Activated T-cell treated with anti-CD3 and anti-CD28 coated beads for 24 hours (primary cell): ENCODE measurements at regions not wholly inside any gene's neighbourhood (a gene's known extent, or its start where the extent isn't known, plus 50 kb on each side); places are given as distances from the start of the nearest gene placed in this dataset.
"Not testable (repeated sequence)": the region's sequence is repeated elsewhere in the genome, so short reads cannot be mapped to it uniquely, and the experiment has no call there.

ENCODE experiments used
- DNase-seq: peaks from one replicate; pipeline ENCODE4 v3.0.0-alpha.2; 2020; ENCODE audit warnings: low read depth

DNA sequence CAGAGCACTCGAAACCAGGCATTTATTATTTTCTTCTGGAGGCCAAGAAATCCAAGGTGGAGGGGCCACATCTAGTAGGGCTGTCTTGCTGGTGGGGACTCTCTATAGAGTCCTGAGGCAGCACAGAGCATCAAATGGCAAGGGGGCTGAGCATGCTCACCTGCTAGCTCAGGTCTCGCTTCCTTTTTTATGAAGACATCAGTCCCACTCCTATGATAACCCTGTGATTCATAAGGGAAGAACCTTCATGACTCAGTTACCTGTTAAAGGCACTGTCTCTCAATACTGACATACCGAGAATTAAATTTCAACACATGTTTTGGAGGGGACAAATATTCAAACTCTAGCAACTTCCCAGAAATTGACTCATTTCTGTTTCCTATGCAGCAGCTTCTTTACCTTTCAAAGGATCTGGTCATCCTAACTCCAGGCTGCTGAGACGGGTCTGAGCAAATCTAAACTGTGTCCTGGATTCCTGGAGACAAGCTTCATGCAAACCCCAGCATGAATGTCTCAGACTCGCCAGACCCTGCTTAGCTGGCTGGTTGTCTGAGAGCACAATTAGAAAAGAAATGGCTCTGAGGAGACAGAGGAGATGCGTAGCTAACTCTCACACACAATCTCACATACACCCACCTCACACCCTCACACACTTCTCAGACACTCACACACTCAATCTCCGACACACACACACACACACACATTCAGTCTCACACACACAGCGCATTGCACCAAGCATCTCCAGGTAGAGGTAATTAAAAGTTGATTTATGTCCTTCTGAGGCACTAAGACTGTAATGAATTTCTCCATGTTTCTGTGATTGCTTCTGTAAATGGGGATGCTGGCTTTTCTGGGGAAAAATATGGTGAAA, 280.8 kb downstream of the BCL2L11 start:
- DNase-seq: not testable (repeated sequence)

DNA sequence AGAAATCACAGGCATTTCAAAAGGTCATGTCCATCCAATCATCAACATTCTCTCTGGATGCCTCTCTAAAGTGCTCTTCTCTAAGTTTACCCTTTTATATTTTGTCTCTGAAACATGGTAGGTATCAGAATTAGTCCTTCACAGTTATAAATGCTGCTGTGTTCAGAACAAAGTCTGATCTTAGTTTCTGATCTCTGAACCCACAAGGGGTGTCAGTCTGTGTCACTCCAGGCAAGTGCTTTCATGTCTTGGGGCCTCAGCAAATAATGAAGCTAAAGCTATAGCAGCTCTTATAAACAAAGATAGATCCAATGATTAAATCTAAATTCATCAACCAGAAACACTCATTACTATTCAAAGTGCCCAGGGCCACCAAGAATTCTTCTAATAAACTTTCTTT, 281.7 kb downstream of the BCL2L11 start:
- not testable (repeated sequence) for DNase-seq

DNA sequence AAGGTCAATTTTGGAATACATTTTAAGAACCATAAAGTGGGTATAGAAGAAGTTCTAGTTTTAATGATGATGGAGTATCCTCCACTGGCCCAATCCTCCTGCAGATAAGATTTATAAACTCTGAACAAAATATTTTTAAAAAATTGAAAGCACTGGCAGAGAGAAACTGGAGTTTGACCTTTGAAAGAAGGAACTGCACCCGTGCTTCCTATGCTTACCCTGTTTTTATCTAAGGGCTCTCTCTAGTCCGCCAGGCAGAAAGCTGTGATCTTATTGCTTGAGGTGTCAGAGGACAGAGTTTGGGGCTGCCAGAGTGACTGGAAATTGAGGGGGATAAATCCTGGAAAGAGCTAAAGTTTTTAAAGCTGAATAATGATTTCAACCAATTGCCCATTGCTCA, 282.6 kb downstream of the BCL2L11 start:
- DNase-seq: not testable (repeated sequence)

DNA sequence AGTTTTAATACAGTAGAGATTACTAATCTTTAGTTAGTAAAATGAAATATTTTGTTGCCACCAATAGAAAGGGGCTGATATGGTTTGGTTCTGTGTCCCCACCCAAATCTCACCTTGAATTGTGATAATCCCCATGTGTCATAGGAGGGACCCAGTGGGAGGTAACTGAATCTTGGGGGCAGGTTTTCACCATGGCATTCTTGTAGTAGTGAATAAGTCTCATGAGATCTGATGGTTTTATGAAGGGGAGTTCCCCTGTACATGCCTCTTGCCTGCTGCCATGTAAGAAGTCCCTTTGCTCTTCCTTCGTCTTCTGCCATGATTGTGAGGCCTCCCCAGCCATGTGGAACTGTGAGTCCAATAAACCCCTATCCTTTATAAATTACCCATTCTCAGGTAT, 285.9 kb downstream of the BCL2L11 start:
- DNase-seq: not testable (repeated sequence)

DNA sequence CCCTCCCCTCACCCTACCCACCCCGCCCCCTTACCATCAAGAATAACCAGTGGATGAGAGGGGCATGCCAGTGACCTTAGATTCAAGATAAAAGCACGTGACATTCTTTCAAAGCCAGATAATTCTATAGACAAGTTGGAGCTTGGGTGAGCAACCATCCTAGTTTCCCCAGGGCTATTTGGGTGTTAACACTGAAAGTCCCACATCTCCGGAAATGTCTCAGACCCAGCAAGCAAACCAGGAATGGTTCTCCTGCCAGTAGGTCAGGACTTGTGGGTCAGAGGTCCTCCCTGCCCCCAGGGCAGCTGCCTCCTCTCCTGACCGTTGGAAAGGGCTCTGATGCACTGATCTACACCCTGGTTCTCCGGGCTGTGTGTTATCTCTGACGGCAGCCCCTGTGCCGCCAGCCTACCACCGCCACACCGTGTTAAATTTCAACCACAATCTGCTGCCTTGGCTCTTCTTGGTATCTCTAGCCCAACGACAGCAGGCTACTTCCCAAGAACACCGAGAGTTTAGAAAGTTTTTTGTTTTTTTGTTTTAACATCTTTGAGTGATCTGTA, 287.0 kb downstream of the BCL2L11 start:
- not testable (repeated sequence) for DNase-seq

DNA sequence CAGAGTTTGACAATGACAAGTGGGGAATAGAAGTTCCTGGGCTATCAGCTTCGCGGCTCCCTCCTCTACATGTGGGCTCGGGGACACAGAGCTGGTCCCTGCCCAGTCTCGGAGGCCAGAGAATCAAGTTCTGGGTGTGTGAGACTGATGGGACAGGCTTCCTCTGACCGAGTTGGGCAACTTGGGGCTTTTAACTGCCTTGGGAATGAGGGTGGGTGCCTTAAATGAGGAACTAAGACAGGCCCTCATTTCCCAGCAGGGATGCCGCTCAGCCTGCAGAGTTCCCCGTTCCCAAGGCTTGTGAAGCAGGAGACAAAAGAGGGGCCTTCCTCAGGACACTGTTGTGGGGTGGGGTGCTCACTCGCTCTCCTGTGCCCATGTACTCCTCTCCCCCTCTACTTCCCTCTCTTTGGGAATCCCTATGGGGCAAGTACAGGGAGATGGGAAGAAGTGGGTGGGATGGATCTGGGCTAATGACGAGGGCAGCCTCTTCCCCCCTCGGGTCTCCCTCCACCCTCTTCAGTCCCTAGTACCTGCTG, 290.2 kb downstream of the BCL2L11 start:
- DNase-seq: not testable (repeated sequence)

DNA sequence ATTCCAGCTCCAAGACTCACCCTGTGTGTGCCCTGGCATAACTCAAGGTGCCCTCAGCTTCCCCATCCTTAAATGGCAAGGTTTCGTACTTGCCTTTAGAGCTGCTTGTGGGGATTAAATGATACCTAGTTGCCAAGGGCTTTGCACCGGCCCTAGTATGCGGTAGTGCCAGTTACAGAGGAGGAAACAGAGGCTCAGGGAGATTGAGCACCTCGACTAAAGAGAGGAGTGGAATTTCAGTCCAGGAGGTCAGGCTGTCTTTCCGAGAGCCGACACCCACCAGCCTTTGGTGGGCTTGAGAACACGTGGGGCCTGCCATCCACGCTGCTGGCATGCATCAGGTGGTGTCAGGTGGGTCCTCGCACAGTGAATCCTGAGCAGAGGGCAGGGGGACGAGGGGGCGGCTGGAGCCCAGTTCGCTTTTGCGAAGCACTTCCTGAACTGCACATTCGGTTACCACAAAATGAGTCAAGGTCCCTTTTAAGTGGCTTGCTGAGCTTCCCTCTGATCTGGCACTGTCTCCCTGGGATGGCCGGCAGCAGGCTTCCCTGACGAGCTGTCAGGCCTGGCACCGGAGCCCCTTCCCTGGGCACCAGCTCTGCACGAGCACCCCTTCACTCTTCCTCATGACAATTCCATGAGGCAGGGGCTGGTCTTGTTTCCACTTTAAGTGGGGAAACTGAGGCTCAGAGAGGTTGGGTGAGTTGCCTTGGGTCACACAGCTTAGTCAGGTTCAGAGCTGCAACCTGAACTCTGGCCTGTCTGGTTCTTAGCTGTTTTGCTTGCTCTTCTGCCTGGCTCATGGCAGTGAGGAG, 291.4 kb downstream of the BCL2L11 start:
- not testable (repeated sequence) for DNase-seq

DNA sequence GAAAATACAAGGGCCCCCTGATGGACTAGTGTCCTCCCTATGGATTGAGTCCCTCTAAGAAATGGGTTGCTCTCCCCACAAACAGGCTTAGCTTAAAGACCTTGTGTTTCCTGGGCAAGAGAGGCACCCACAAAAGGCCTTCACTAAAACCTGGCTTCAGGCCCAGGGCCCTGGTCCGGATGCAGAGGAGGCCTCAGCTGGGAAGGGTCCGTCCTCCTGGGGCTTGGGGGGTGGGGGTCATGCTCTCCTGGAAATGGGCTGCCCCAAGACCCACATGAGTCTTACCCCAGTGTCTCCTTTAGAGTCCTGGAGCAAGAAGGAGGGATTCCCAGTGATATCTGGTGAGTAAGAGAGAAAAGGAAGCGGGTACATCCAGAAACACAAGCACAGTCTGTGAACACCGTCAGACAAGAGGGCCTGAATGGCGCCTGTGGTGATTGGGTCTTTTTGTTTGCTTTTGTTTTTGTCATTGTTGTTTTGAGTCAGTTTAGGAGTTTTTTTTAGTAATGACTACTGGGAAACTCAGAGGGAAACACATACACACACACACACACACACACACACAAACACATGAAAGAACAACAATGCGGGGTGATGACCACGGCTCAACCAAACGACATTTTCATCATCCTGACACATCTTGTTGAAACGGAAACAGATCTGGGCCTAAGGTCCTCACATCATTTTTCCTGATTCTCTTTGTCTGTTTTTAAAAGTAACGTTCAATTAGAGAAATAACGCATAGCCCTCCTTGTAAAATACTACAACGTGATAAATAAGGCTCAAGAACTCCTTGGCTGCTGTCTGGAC, 292.3 kb downstream of the BCL2L11 start:
- DNase-seq: not testable (repeated sequence)

DNA sequence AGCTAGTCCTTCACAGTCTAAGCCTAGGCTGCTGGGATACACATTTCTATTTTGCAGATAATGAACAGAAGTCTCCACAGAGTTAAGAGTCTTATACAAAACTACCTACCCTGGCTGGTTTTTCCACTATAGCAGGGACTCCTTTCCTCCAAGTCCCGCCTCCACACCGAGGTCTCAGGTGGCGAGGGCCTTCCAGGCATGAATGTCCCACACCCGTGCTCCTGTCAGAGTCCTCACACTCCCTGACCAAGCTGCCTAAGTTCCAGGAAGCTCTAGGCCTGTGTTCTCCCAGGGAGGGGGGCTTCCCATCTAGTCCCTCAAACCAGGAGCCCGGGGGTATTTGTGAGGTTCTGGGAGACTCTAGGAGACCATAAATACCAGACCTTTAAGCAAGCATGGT, 293.2 kb downstream of the BCL2L11 start:
- DNase-seq: not testable (repeated sequence)

DNA sequence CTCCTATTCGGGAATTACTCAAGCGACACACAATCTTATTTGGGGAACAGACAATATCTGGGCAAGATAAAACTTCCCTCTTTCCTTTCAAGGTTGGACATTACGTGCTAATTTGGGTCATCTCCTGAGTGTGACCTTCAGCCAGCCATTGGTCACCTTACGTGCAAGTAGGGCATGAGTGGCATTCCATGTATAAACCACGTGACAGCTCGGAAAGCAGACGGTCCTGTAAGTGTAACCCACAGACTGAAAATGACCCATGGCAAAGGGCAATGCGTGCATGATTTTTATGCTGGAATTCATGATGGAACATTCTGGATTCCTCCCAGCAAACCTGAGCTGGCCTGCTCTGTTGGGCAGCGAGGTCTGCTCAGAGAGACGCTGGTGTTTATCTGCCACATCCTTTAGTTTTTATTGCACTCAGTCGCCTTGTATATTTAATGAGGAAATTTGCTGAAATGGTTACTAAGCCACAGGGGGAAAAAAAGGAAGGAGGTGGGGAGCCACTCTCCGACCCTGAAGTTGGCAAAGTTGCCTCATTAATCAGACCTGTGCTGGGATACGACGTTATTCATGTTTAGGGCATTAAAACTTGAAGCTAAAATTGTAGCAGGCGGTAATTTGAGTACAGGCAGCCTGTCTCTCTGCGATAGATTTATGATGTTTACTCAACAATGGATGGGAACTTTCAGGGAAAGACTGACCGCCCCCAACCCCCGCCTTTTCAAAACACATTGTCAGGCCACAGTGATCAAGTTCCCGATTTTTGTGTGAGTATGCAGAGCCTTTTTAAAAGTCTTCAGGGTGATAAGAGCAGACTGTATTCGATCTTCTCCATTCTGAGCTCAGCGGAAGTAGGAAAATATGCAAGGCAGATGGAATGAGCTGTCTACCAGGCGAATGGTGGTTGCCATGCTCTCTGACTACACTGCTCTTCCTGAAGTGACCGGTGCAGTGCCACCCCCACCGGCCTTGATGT, 295.3 kb downstream of the BCL2L11 start:
- DNase-seq: not testable (repeated sequence)

DNA sequence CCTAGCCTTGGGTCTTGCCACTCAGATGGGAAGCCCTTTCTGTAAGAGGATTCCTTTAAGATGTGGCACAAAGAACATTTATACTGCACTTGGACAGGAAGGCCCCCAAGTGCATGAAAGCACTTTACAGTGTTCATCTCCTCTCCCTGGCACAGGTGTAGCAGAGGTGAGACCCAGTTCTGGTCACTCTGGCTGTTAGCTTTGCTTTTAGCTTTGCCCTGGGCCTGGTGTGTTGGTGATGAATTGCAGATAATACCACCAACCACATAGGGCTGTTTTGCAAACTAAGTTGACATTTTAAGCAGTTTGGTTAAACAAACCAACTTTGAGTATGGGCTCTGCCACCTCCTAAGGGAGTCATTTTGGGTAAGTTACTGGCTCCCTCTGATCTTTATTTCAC, 296.3 kb downstream of the BCL2L11 start:
- not testable (repeated sequence) for DNase-seq

DNA sequence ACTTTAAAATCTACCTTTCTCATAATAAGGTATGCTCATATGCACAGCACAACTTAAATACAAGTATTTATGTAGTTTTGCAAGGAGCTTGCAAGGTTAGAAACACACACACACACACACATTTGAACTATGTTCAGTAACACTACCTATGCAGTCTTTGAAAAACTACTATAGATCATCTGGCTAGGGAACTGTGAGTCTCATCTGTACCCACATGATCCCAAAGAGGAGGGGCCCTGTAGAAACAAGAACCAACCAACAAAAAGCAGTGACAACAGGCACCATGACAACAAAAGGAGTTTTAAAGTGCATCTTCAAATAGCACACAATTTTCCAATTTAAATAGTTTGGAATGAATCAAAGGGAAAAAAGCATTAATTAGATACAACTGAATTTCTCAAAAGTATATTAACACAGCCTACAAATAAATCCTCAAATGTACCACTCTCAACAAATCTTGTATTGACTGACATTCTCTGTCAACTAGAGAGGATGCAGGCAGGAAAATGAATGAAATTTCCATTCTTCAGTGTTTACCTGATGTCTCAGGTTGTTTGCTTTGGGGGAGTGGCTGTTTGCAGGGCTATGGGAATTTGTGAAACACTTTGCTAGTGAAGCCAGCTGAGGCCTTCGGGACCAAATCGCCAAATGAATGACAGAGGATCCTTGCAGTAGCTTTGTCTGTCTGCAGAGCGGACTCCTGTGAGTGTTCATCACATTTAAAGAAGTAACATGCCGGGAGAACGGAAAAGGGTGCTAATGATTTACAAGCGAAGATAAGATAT, 297.6 kb downstream of the BCL2L11 start:
- not testable (repeated sequence) for DNase-seq

DNA sequence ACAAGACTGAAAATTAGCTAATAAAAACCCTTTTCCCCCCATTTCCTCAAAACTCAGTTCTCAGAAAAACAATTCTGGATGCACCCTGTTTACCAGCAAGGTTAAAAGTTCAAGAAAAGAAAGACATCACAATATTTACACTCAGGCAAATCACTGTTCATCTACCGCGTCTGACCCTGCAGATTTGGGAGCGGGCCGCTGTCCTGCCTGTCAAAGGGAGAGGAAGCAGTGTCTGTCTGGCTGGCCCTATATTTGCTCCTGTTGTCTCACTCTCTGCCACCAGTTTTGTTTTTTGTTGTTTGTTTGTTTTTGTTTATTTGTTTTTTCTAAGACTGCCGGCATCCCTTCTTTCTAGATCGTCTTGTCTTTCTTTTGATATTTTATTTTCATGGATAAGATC, 299.4 kb downstream of the BCL2L11 start:
- DNase-seq: not testable (repeated sequence)

DNA sequence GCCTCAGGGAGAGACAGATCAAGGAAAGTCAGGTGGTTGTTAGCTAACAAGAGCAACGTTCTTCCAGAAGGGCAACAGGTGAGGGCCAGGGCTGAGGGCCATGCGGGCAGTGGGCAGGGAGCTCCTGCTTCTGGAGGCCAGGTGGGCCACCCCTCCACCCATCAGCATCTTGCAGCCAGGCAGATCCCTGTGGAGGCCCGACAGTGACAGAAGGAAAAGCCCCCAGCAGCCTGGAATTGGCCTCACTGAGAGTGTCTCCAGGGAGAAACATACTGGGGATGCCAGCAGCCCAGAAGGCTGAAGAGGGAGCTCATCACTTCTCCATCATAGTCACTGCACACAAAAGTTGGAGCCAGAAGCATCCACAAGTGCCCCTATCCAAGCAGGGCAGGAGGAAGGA, 300.1 kb downstream of the BCL2L11 start:
- not testable (repeated sequence) for DNase-seq

DNA sequence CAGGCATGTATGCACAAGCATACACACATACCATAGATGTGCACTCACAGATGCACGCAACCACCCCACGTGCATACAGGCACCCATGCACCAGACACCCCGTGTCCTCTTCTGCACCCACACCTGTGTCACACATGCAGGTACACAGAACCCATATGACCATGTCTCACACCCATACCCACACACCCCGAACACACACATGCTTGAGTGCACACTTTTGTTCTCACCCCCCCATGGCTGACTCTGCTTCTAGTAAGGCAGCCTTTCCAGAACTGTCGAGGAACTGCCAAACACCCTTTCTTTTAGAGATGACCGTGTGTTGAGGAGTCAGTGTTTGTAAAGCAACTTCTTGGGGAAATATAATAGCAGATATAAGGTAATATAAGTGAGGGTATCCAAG, 301.2 kb downstream of the BCL2L11 start:
- DNase-seq: not testable (repeated sequence)

DNA sequence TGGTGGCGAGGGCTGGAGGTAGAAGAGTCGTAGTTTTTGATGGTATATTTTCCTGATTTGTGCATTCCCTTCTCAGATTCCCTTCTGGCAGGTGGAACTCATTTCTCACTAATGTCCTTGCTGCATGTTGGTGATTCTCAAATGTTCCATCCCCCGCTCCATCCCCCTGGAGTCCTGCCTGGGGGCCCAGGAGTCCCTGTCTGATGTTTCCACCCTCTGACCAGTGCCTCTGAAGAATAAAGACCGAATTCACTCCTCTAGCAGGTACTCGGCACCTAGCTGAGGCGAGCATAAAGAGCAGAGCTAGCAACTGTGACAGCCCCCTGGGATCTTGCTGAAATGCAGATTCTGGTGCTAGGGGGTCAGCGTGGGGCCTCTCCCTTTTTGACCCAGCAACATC, 301.8 kb downstream of the BCL2L11 start:
- DNase-seq: not testable (repeated sequence)

DNA sequence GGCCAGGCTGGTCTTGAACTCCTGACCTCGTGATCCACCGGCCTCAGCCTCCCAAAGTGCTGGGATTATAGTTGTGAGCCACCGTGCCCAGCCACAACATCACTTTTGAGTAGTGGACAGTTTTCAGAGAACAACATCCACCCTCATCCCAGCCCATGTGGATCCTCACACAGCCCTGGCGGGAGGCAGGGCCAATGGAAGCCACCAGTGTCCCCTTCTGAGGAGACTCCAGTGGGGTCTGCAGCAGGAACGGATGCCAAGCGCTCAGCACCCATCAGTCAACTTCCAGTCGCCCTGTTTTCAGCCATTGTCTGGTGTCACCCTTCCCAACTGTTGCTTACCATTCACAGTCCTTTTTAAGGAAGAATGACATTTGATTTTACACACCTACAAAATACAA, 302.5 kb downstream of the BCL2L11 start:
- not testable (repeated sequence) for DNase-seq

DNA sequence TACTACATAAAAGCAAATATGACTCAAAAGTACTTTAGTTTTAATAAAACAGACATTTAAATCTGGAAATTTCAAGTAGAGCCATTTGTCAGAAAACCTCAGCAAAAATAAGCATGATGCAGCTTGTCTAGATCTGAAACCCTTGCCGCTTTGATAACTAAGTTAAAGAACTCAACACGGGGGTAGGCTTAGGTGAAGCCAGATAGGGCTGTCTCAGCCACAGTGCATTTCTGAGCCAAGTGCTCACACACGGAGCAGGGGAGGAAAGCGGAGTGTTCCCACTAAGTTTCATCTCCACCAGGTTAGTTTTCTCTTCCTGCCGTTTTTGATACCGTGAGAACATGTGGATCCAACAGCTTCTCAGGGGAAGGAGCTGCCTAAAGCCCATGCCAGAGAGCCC, 303.5 kb downstream of the BCL2L11 start:
- DNase-seq: not testable (repeated sequence)

DNA sequence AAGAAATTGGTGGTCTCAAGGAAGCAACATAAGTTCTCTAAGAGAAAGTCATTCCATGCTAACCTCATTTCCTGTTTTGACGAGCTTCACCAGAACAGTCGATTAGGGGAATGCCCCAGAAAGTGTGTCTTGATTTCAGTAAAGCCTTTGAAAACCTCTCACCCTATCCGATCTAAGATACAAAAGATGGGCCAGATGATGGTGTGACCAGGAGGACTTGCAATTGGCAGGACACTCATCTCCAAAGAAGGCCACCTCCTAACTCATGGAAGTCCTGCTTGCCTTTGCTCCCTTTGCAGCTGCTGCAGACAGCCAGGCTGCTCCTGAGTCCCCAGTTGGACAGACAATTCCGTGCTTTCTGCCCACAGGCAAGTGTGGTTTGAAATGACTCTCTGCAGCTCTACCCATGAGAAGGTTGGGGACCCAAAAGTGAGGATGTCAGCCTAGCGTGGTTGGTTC, 304.2 kb downstream of the BCL2L11 start:
- DNase-seq: peak; percentile 61
